HG03135 (cell line): ENCODE measurements at regions not wholly inside any gene's neighbourhood (a gene's known extent, or its start where the extent isn't known, plus 50 kb on each side); places are given as distances from the start of the nearest gene placed in this dataset.
"Not testable (repeated sequence)": the region's sequence is repeated elsewhere in the genome, so short reads cannot be mapped to it uniquely, and the experiment has no call there.

ENCODE experiments used
- ATAC-seq: cut with Tn5 transposase; IDR thresholded peaks from one replicate; pipeline ENCODE4 v1.9.1; 2021; ENCODE audit warnings: mild to moderate bottlenecking, moderate library complexity; ENCODE audit not compliant: unreplicated experiment

- no peak for ATAC-seq
Measured at GRCh38 chr10:7070950-7071349, 339.9 kb downstream of the SFMBT2 start.

DNA sequence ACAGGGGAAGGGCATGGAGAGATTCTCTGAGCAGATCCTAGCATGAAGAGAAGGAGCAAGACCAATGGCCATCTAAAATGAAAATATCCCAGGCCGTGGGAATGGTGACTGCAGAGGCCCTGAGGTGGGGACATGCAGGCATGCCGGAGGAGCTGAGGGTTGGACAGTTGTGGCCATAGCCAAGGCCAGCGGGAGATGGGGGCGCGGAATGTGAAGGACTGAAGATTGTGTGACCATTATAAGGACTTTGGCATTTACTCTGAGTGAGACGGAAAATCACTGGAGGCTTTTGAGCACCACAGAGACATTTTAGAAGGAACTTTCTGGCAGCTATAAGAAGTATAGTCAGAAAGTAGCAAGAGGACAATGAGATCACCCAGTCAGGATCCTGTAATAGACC is 341.1 kb downstream of the SFMBT2 start:
- ATAC-seq = no peak

GRCh38 chr10:7056216-7056615 is 354.6 kb downstream of the SFMBT2 start:
- no peak for ATAC-seq

- ATAC-seq = no peak
Measured at GRCh38 chr10:7054915-7055314, 355.9 kb downstream of the SFMBT2 start.

GRCh38 chr10:7053195-7053594 is 357.6 kb downstream of the SFMBT2 start:
- ATAC-seq = no peak

DNA sequence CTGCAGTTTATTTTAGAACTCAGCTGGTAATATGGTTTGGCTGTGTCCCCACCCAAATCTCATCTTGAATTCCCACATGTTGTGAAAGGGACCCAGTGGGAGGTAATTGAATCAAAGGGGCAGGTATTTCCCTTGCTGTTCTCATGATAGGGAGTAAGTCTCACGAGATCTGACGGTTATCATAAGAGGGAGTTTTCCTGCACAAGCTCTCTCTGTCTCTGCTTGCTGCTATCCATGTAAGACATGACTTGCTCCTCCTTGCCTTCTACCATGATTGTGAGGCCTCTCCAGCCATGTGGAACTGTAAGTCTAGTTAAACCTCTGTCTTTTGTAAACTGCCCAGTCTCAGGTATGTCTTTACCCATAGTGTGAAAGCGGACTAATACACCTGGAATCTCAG is 360.8 kb downstream of the SFMBT2 start:
- ATAC-seq = not testable (repeated sequence)

- no peak for ATAC-seq
Measured at GRCh38 chr10:7048061-7048460, 362.8 kb downstream of the SFMBT2 start.

- ATAC-seq = peak; percentile 66
Measured at GRCh38 chr10:7046615-7047014, 364.2 kb downstream of the SFMBT2 start.

DNA sequence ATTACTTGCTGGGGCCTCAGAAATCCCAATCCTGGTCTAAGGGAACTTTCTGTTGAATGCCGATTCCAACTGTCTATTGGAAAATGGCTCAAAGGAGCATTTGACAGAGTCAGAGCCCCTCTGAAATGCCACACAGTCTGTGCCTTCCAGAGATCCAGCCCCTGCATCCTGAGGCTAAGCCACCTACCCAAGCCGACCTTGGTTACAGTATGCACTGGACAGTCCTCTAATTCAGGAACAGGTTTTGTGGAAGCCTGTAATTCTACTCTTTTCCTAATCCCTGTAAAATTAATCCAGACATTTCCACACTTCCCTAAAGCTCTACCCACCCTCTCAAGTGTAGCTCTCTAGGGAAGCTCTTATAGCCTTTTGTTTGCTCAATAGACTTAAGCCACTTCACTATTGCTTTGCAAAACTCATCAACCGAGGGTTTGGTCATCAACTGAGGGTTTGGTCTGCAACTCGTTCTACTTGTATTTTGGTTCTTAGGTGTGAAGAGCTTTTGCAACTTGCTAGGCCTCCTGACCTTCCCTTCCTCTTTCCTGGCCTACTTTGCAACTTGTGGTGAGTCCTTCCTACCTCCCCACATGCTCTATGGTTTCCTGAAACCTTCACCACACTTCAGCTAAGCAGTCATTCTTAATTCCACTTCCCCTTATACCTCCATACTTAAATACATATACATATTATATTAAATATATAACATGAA is 364.8 kb downstream of the SFMBT2 start:
- ATAC-seq = peak; percentile 66

DNA sequence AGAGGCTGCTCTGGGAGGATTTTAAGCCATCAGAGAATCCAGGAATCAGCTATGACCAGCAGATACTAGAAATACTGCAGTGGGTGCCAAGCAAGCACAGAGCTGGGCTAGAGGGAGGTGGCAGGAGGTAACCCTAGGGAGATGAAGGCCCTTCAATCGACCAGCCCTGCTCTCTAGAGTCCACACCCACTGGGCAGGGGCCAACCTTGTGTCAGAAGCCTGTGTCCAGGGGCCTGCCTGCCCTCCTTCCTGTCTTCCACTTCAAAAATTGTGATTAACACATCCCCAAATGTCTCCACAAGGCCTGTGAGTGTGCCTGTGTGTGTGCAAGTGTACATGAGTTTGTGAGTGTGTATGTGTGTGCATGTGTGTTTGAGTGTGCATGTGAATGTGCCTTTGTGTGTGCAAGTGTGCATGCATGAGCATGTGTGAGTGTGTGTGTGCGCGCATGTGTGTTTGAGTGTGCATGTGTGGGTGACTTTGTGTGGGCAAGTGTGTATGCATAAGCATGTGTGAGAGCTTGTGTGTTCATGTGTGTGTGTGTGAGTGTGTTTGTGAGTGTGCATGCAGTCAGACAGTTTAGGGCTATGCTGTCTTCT is 367.7 kb downstream of the SFMBT2 start:
- no peak for ATAC-seq

DNA sequence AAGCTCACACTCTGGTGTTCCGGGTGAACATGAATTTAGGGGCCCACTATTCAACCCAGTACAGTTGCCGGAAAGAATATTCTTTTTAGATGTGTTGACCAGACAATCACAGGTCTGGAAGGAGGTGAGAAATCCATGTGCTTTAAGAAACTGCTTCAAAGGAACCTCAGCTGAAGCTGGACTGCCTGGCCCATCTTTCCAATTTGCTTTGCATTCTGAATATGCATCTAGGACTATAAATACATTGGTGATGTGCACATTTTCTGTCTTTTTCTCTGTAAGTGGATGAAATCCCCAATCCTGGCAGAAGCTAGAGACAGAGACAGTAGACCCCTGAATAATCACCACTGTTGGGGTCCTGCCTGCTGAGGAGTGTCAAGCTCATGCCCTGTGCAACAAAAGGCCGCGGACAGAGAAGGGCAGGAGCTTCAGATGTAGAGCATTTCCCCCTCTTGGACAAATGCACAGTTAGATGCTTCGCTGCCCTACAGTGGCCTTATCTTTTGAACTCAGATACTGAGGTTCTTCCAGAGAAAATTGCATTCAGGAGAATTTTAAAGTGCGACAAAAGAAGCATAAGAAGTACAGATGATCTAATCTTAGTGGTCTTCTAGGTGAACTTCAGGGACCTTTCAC is 368.3 kb downstream of the SFMBT2 start:
- ATAC-seq = no peak

- no peak for ATAC-seq
Measured at GRCh38 chr10:7042000-7042399, 368.8 kb downstream of the SFMBT2 start.

DNA sequence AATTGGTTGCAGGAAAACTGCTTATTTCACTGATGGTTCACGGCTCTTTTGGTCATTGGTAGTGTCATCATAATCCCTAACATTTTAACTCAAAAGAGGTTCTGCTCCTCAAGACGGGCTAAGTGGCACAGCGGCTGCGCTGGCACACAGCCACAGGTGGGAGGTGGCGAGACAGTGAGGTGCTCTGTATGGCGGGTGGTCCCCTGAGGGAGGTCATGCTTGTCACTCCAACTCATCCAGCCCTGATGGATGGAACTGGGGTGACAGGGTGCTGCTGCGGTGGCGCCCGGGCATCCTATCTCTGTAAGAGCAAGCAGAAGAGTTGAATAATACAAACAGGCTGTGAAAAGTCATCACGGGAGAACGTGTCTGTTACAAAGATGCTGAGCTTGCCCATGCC is 370.2 kb downstream of the SFMBT2 start:
- ATAC-seq = no peak

DNA sequence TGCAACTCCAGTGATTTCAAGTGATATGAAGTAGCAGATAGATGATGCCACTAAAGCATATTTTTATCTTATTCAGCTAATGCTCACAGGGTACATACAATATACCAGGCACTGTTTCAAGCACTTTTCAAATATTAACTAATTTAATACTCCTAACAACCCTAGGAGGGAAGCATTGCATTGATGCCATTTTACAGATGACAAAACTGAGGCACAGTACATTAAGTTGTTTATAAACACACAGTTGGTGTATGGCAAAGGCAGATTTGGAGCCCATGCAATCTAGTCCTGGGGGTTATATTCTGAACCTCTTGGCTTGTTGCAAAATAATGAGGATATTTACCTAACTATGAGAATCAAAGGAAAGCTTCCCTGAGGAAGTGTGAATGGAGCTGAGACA is 371.0 kb downstream of the SFMBT2 start:
- no peak for ATAC-seq

GRCh38 chr10:7038416-7038815 is 372.4 kb downstream of the SFMBT2 start:
- ATAC-seq = no peak

- ATAC-seq = not testable (repeated sequence)
Measured at GRCh38 chr10:7037434-7037833, 373.4 kb downstream of the SFMBT2 start.

DNA sequence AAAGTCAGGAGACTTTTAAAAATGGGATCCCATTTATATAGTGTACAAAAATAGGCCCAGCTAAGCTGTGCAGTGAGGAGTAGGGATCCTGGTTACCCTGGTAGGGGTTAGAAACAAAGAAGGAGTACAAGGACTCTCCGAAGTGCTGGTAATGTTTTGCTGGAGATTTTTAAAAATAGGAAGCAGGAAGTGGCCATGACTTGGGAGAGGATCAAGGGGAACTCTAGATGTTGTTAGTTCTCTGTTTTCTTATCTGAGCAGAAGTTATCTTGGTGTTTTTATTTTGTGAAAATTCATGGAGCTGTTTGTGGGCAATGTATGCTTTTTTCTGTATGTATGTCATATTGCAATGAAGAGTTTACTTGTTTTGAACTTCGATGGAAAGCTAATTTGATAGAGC is 373.9 kb downstream of the SFMBT2 start:
- ATAC-seq = no peak

DNA sequence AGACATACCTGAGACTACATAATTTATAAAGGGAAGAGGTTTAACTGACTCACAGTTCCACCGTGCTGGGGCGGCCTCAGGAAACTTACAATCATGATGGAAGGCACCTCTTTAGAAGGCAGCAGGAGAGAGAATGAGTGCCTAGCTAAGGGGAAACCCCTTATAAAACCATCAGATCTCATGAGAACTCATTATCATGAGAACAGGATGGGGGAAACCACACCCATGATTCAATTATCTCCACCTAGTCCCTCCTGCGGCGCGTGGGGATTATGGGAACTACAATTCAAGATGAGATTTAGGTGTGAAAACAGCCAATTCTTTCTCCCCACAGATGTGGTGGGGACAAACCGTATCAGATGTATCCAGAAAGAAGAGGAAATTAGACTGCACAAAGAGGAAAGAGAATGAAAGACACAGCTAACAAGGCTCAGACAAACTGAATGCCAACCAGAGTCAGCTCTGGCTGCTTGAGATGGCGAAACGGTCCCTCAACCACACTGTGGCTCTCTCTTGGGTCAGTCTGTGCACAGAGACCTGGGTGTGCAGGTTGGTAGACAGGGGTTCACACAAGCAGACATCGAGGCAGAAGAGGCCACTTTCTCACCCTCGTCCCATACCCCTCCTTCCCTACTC is 375.6 kb downstream of the SFMBT2 start:
- no peak for ATAC-seq

DNA sequence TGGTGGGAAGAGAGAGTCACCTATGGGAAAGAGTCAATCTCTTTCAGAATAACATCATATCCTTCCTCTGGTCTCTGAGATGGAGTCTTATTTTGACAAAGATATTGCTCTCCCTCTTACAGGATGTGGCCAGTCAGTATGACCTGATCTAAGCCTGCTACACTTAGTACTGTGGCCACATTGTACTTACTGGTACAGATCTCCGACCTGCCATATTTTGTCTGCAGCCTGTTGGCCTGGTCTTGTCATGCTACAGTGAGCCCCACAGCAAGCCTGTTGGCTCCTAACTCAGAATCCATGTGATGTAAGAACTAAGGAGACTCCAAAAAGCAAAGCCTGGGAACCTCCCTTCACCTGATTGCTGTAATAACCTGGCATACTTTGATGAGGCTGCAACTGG is 377.8 kb downstream of the SFMBT2 start:
- no peak for ATAC-seq

GRCh38 chr10:7030134-7030855 is 380.5 kb downstream of the SFMBT2 start:
- no peak for ATAC-seq

GRCh38 chr10:7029672-7030071 is 381.2 kb downstream of the SFMBT2 start:
- no peak for ATAC-seq
